Left lung (tissue), 4 donors: ENCODE measurements at regions not wholly inside any gene's neighbourhood (a gene's known extent, or its start where the extent isn't known, plus 50 kb on each side); places are given as distances from the start of the nearest gene placed in this dataset.

Experiments
- ATAC-seq: fragments of 200-7000 bp; cut with Tn5 transposase; one replicate; pipeline ENCODE4 v1.9.1; 2020; ENCODE audit warnings: moderate library complexity
- DNase-seq, 4 donors: peaks; one replicate each; pipeline ENCODE4 v3.0.0-alpha.2; 2013 to 2020
- H3K27ac ChIP-seq, 2 donors: fragments of 200-600 bp; sonication (generic) in 1 of 2; one replicate each; pipeline versions ENCODE4 v1.5.0 to v1.8.0; 2020 to 2021
- H3K27me3 ChIP-seq, 2 donors: fragments of 200-600 bp; sonication (generic) in 1 of 2; one replicate each; pipeline versions ENCODE4 v1.5.0 to v1.8.0; 2020 to 2021
- H3K36me3 ChIP-seq, 2 donors: fragments of 200-600 bp; sonication (generic) in 1 of 2; one replicate each; pipeline versions ENCODE4 v1.5.0 to v1.8.0; 2020 to 2021
- H3K4me1 ChIP-seq, 2 donors: fragments of 200-600 bp; one replicate each; pipeline ENCODE4 v1.8.0; 2021
- H3K4me3 ChIP-seq, 2 donors: fragments of 200-600 bp; sonication (generic) in 1 of 2; one replicate each; pipeline versions ENCODE4 v1.5.0 to v1.8.0; 2020 to 2021; ENCODE audit warnings: mild to moderate bottlenecking in 1 of 2
- H3K9me3 ChIP-seq, 2 donors: fragments of 200-600 bp; sonication (generic) in 1 of 2; one replicate each; pipeline versions ENCODE4 v1.5.0 to v1.8.0; 2020 to 2021
- intact Hi-C, 2 donors: fragments of 100-400 bp; cut with DNase I; formaldehyde crosslinking; loops; one replicate each; pipeline versions ENCODE4 v1.11.2 to v1.14.2; 2022
- TF ChIP-seq, protein P1 (sequence below), 2 donors: fragments of 200-600 bp; sonication (generic) in 1 of 2; IDR thresholded peaks; one replicate each; pipeline versions ENCODE4 v1.5.0 to v1.8.0; 2021; ENCODE audit warnings: antibody characterized with exemption in 2 of 2
- donor health status: DM: no; HTN: yes; CAD: no.
- donor health status: DM: no; HTN: no; CAD: no.

DNA sequence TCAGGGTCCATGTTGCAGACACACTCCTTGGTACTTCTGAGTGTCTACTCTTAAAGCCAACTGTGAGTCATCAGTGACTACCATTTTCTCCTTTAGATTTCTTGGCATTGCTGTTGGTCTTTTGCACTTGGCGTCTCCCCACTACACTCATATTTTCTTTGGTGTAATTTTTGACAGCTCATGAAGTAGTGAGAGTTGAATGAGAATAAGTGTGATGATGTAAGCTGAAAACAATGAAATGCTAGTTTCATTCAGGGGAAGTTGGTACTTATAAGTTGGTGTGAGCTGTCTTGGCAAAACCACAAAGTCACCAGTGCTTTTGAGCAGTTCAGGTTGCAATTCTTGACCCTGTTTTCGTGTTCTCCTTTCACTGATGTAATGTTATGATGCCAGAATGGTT lies 142.9 kb upstream of the ARX start:
- Histone ChIP-seq H3K27me3 (peaks cover 0 to 2% of the 10 kb centered on the region in 2 donors), H3K4me1 (no peaks in the 10 kb centered on the region), H3K9me3 (no peaks in the 10 kb centered on the region), H3K27ac (no peak overlapping the region), H3K4me3 (no peak overlapping the region), H3K36me3 (no peaks in the 10 kb centered on the region)
- DNase-seq (no peak), ATAC-seq (peak; percentile 31)
- TF ChIP-seq, protein P1, sequence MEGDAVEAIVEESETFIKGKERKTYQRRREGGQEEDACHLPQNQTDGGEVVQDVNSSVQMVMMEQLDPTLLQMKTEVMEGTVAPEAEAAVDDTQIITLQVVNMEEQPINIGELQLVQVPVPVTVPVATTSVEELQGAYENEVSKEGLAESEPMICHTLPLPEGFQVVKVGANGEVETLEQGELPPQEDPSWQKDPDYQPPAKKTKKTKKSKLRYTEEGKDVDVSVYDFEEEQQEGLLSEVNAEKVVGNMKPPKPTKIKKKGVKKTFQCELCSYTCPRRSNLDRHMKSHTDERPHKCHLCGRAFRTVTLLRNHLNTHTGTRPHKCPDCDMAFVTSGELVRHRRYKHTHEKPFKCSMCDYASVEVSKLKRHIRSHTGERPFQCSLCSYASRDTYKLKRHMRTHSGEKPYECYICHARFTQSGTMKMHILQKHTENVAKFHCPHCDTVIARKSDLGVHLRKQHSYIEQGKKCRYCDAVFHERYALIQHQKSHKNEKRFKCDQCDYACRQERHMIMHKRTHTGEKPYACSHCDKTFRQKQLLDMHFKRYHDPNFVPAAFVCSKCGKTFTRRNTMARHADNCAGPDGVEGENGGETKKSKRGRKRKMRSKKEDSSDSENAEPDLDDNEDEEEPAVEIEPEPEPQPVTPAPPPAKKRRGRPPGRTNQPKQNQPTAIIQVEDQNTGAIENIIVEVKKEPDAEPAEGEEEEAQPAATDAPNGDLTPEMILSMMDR (IDR thresholded peaks at IDR 0.05), result no peak
- intact Hi-C loops, result no loop called here

DNA sequence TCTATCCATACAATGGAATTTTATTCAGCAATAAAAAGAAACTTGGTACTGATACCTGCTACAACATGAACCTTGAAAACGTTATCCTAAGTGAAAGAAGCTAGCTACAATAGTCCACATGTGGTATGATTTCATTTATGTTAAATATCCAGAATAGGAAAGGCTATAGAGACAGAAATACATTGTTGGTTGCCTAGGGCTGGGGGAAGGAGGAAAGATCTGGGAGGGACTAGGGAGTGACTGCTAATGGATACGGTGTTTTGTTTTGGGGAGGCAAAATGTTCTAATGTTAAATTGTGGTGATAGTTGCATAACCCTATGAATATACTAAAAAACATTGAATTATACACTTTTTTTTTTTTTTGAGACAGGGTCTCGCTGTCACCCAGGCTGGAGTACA lies 141.1 kb upstream of the ARX start:
- H3K27ac ChIP-seq, result no peak overlapping the region
- no peaks in the 10 kb centered on the region for H3K9me3 ChIP-seq
- H3K4me1 ChIP-seq, result no peaks in the 10 kb centered on the region
- no peaks in the 10 kb centered on the region for H3K36me3 ChIP-seq
- TF ChIP-seq, protein P1 (IDR thresholded peaks at IDR 0.05), result no peak
- no peak for ATAC-seq
- no peak overlapping the region for H3K4me3 ChIP-seq
- DNase-seq, result no peak
- H3K27me3 ChIP-seq, result peaks cover 0 to 2% of the 10 kb centered on the region in 2 donors
- intact Hi-C loops, result no loop called here

DNA sequence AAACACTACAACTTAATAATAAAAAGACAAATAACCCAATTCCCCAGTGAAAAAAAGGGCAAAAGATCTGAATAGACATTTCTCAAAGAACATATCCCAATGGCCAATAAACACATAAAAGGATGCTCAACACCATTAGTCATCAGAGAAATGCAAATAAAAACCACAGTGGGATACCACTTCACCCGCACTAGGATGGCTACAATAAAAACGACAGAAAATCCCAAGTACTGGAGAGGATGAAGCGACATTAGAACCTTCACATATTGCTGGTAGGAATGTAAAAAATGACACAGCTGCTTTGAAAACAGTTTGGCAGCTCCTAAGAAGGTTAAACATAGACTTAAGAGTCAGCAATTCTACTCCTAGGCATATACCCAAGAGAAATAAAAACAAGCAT lies 140.6 kb upstream of the ARX start:
- H3K36me3 ChIP-seq, result no peaks in the 10 kb centered on the region
- no peak overlapping the region for H3K4me3 ChIP-seq
- TF ChIP-seq, protein P1 (IDR thresholded peaks at IDR 0.05), result no peak
- ATAC-seq (no peak), DNase-seq (no peak)
- H3K27me3 ChIP-seq, result peaks cover 0 to 2% of the 10 kb centered on the region in 2 donors
- H3K9me3 ChIP-seq, result no peaks in the 10 kb centered on the region
- intact Hi-C loops, result no loop called here
- H3K4me1 ChIP-seq, result no peaks in the 10 kb centered on the region
- H3K27ac ChIP-seq, result no peak overlapping the region

DNA sequence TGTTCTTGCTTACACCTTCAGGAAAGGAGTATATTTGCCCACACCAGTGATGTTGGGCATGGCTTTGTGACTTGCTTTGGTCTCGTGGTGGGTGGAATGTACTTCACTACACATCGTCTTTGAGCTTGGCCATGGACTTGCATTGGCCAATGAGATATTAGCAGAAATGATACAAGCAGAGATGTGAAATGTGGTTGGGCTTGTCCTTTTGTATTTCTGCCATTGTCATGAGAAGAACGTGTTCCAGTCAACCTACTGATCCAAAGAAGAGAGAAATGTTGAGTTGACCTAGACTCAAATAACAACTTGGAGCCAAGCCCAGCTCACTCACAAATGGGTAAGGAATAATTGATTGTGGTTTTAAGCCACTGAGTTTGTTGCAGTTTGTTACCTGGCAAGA lies 138.4 kb upstream of the ARX start:
- no peaks in the 10 kb centered on the region for H3K4me1 ChIP-seq
- no peak overlapping the region for H3K27ac ChIP-seq
- intact Hi-C loops, result no loop called here
- no peak overlapping the region for H3K4me3 ChIP-seq
- no peaks in the 10 kb centered on the region for H3K9me3 ChIP-seq
- no peak for ATAC-seq
- H3K36me3 ChIP-seq, result no peaks in the 10 kb centered on the region
- DNase-seq, result no peak
- TF ChIP-seq, protein P1 (IDR thresholded peaks at IDR 0.05), result no peak
- no peaks in the 10 kb centered on the region for H3K27me3 ChIP-seq

GRCh38 chrX:25151749-25152148 lies 136.0 kb upstream of the ARX start:
- Histone ChIP-seq H3K27me3 (no peaks in the 10 kb centered on the region), H3K4me3 (no peak overlapping the region), H3K4me1 (no peaks in the 10 kb centered on the region), H3K36me3 (no peaks in the 10 kb centered on the region), H3K9me3 (no peaks in the 10 kb centered on the region), H3K27ac (no peak overlapping the region)
- TF ChIP-seq, protein P1 (IDR thresholded peaks at IDR 0.05), result no peak
- intact Hi-C loops, result no loop called here
- DNase-seq (no peak), ATAC-seq (no peak)
